Suprapubic skin (tissue), 4 donors: ENCODE measurements at regions not wholly inside any gene's neighbourhood (a gene's known extent, or its start where the extent isn't known, plus 50 kb on each side); places are given as distances from the start of the nearest gene placed in this dataset.

Source experiments
- DNase-seq, 2 donors: peaks; one replicate each; pipeline ENCODE4 v3.0.0-alpha.2; 2019; ENCODE audit warnings: low spot score in 2 of 2
- H3K27ac ChIP-seq: fragments of 200-600 bp; sonication (generic); one replicate; pipeline ENCODE4 v1.5.1; 2019
- H3K27me3 ChIP-seq: fragments of 200-600 bp; sonication (generic); one replicate; pipeline ENCODE4 v1.5.1; 2019
- H3K36me3 ChIP-seq: fragments of 200-600 bp; sonication (generic); one replicate; pipeline ENCODE4 v1.5.1; 2019
- H3K4me1 ChIP-seq: fragments of 200-600 bp; sonication (generic); one replicate; pipeline ENCODE4 v1.5.1; 2019
- H3K4me3 ChIP-seq: fragments of 200-600 bp; sonication (generic); one replicate; pipeline ENCODE4 v1.5.1; 2019; ENCODE audit warnings: mild to moderate bottlenecking
- H3K9me3 ChIP-seq: fragments of 200-600 bp; sonication (generic); one replicate; pipeline ENCODE4 v1.5.1; 2019
- CTCF ChIP-seq, 2 donors: fragments of 200-600 bp in 1 of 2; fragments of 450-650 bp in 1 of 2; sonication (generic) in 1 of 2; IDR thresholded peaks; one replicate each; pipeline ENCODE4 v1.5.1; 2016 to 2019; ENCODE audit warnings: antibody characterized with exemption in 2 of 2, mild to moderate bottlenecking in 1 of 2, moderate library complexity in 1 of 2
- EP300 ChIP-seq: sonication (generic); formaldehyde crosslinking; IDR thresholded peaks from one replicate; pipeline ENCODE4 v1.6.1; 2017; ENCODE audit warnings: antibody characterized with exemption
- POLR2A ChIP-seq, 2 donors: fragments of 450-650 bp; IDR thresholded peaks; one replicate each; pipeline ENCODE4 v1.6.1; 2017; ENCODE audit warnings: antibody characterized with exemption in 2 of 2, mild to moderate bottlenecking in 2 of 2, moderate library complexity in 2 of 2
- POLR2AphosphoS5 ChIP-seq, 3 donors: sonication (generic); formaldehyde crosslinking; IDR thresholded peaks; one replicate each; pipeline ENCODE4 v1.6.1; 2017; ENCODE audit warnings: antibody characterized with exemption in 3 of 3
- WGBS: methylation state at CpG from one replicate; pipeline ENCODE4 v1.1.5; 2018; 5-methylcytosine and 5-hydroxymethylcytosine counted together

- Histone ChIP-seq H3K27ac (no peak overlapping the region), H3K36me3 (no peaks in the 10 kb centered on the region), H3K9me3 (no peaks in the 10 kb centered on the region), H3K4me3 (no peak overlapping the region), H3K27me3 (peaks cover 11% of the 10 kb centered on the region), H3K4me1 (no peaks in the 10 kb centered on the region)
- no peak for TF ChIP-seq CTCF (IDR thresholded peaks at IDR 0.05)
- TF ChIP-seq POLR2A (IDR thresholded peaks at IDR 0.05), result no peak
- TF ChIP-seq EP300, result no peak
- TF ChIP-seq POLR2AphosphoS5 (IDR thresholded peaks at IDR 0.05), result no peak
- 85% methylated on average over 11 of the region's 11 CpGs for WGBS
- peak; percentile 55 to 67 for DNase-seq
Measured at GRCh38 chr22:49212466-49212865, 615.2 kb downstream of the BRD1 start.

GRCh38 chr22:49212002-49212401 lies 615.7 kb downstream of the BRD1 start:
- TF ChIP-seq POLR2A (IDR thresholded peaks at IDR 0.05) (no peak), EP300 (no peak), CTCF (IDR thresholded peaks at IDR 0.05) (no peak), POLR2AphosphoS5 (IDR thresholded peaks at IDR 0.05) (no peak)
- 71% methylated on average over 5 of the region's 5 CpGs for WGBS
- H3K36me3 ChIP-seq, result no peaks in the 10 kb centered on the region
- no peak overlapping the region for H3K27ac ChIP-seq
- H3K4me3 ChIP-seq, result no peak overlapping the region
- peaks cover 15% of the 10 kb centered on the region for H3K27me3 ChIP-seq
- peak in 1 of 2 donors; percentile 37 for DNase-seq
- H3K9me3 ChIP-seq, result no peaks in the 10 kb centered on the region
- no peaks in the 10 kb centered on the region for H3K4me1 ChIP-seq

GRCh38 chr22:49211176-49211575 lies 616.5 kb downstream of the BRD1 start:
- 84% methylated on average over 4 of the region's 5 CpGs for WGBS
- no peak overlapping the region for H3K27ac ChIP-seq
- H3K9me3 ChIP-seq, result no peaks in the 10 kb centered on the region
- peak; percentile 21 to 39 for DNase-seq
- H3K4me3 ChIP-seq, result no peak overlapping the region
- TF ChIP-seq POLR2A (IDR thresholded peaks at IDR 0.05) (no peak), POLR2AphosphoS5 (IDR thresholded peaks at IDR 0.05) (no peak), EP300 (no peak), CTCF (IDR thresholded peaks at IDR 0.05) (no peak)
- peaks cover 19% of the 10 kb centered on the region for H3K27me3 ChIP-seq
- no peaks in the 10 kb centered on the region for H3K4me1 ChIP-seq
- no peaks in the 10 kb centered on the region for H3K36me3 ChIP-seq

GRCh38 chr22:49210606-49211005 lies 617.1 kb downstream of the BRD1 start:
- DNase-seq, result peak; percentile 33 to 49
- TF ChIP-seq CTCF (IDR thresholded peaks at IDR 0.05) (no peak), POLR2A (IDR thresholded peaks at IDR 0.05) (no peak), POLR2AphosphoS5 (IDR thresholded peaks at IDR 0.05) (no peak), EP300 (no peak)
- Histone ChIP-seq H3K36me3 (no peaks in the 10 kb centered on the region), H3K4me1 (no peaks in the 10 kb centered on the region), H3K4me3 (no peak overlapping the region), H3K27me3 (peaks cover 19% of the 10 kb centered on the region), H3K27ac (no peak overlapping the region), H3K9me3 (no peaks in the 10 kb centered on the region)
- 97% methylated on average over 6 of the region's 6 CpGs for WGBS

GRCh38 chr22:49209452-49210195 lies 618.0 kb downstream of the BRD1 start:
- Histone ChIP-seq H3K27ac (no peak overlapping the region), H3K4me3 (no peak overlapping the region), H3K9me3 (no peaks in the 10 kb centered on the region), H3K4me1 (no peaks in the 10 kb centered on the region), H3K27me3 (peaks cover 17% of the 10 kb centered on the region), H3K36me3 (no peaks in the 10 kb centered on the region)
- TF ChIP-seq POLR2A (IDR thresholded peaks at IDR 0.05), result no peak
- no peak for TF ChIP-seq POLR2AphosphoS5 (IDR thresholded peaks at IDR 0.05)
- TF ChIP-seq CTCF (IDR thresholded peaks at IDR 0.05), result no peak
- no peak for TF ChIP-seq EP300
- WGBS, result 37% methylated on average over 15 of the region's 15 CpGs
- peak; percentile 35 to 41 for DNase-seq
